ENCODE measurements at regions not wholly inside any gene's neighbourhood (a gene's known extent, or its start where the extent isn't known, plus 50 kb on each side); places are given as distances from the start of the nearest gene placed in this dataset.
A peak's percentile ranks its signal among the peaks of the same experiment; 100 is the strongest.

DNA sequence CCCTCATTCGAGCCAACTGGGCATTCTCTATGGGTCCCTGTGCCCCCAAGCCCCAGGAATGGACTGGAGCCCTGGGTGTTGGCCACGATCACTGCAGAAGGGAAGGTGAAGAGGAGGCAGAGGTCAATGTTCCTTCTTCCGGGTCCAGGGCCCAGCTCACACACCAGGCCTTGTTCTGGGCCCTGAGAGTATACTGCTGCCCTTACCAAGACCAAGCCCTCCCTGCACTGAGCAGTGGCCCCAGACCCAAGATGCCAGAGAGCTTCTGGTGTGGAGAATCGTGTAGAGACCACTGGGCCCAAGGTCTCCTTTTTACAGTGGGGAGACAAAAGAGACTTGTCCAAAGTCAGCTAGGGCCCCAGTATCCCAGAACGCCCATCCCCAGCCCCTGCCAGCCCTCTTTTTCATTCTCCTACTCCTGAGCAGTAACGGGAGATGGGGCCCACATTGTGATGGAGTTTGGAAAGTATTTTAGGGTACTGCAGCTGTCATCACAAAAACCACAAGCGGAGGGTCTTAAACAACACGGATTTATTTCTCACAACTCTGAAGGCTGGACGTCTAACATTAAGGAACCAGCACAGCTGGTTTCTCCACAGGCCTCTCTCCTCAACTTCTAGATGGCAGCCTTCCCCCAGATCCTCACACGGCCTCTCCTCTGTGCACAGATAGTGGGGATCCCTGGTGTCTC lies 79.4 kb downstream of the PDGFA start:
- no peak overlapping the region for H3K4me3 ChIP-seq (ENCODE audit: low read length)
- DNase-seq (peak in 1 of 3 donors; percentile 28), ATAC-seq (no peak)
- no peaks in the 10 kb centered on the region for H3K27me3 ChIP-seq (ENCODE audit: control insufficient read depth, insufficient read depth)
- 87% methylated on average over 10 of the region's 10 CpGs for WGBS
- no peaks in the 10 kb centered on the region for H3K4me1 ChIP-seq (ENCODE audit: control insufficient read depth, insufficient read depth, low read length)
- H3K27ac ChIP-seq (ENCODE audit: low read length), result no peak overlapping the region
- no peaks in the 10 kb centered on the region for H3K9me3 ChIP-seq (ENCODE audit: control insufficient read depth, low read length)
- intact Hi-C loops (cut with DNase I), result no loop called here

DNA sequence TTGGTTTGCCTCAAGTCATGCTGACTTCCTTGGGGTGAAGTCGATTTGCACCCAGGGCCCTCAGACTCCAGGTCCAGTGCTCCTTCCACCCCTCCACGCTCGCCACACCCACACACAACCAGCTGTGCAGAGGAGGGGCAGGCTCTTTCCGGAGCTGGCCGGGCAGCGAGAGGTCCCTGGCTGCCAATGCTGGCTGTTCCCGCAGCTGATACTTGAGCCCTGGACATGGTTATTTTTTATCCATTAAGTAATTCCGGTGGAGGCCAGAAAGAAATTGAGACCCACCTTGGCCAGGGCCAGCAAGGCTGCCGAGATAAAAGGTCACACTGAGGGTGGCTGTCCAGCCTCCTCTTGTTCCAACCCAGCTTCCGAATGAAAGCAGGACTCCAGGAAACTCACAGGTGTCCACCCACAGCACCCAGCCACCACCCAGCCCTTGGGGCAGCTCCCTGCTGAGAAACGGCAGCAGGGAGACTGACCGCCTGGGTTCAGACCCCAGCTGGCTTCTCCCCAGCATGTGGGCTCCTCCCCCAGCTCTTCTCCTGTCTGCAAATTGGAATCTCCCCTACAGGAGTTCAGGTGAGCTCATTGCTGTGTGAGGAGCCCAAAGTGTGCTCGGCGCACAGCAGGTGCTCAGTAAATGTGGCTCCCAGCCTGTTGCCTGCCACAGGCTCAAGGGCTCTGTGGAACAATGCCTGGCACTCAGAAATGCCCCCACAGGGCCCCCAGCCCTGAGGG lies 77.8 kb downstream of the PDGFA start:
- WGBS, result 69% methylated on average over 14 of the region's 14 CpGs
- H3K27ac ChIP-seq (ENCODE audit: low read length), result no peak overlapping the region
- H3K27me3 ChIP-seq (ENCODE audit: control insufficient read depth, insufficient read depth), result no peaks in the 10 kb centered on the region
- no peak overlapping the region for H3K4me3 ChIP-seq (ENCODE audit: low read length)
- DNase-seq, result peak in 1 of 3 donors; percentile 44
- intact Hi-C loops (cut with DNase I), result no loop called here
- no peaks in the 10 kb centered on the region for H3K4me1 ChIP-seq (ENCODE audit: control insufficient read depth, insufficient read depth, low read length)
- no peaks in the 10 kb centered on the region for H3K9me3 ChIP-seq (ENCODE audit: control insufficient read depth, low read length)
- ATAC-seq, result no peak

DNA sequence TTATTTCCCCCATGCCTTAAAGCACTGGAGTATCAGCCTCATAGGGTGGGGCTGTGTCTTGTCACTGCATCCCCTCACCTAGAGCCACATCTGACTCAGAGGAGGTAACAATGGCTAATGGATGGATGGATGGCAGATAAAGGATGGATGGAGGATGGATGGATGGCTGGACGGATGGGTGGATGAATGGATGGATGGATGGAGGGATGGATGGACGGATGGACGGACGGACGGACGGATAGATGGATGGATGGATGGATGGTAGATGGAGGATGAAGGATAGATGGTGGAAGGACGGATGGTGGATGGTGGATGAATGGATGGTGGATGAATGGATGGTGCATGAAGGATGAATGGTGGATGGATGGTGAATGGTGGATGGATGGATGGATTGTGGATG lies 77.2 kb downstream of the PDGFA start:
- intact Hi-C loops (cut with DNase I), result no loop called here
- ATAC-seq (no peak), DNase-seq (peak in 1 of 3 donors; percentile 14)
- Histone ChIP-seq H3K27me3 (ENCODE audit: control insufficient read depth, insufficient read depth) (no peaks in the 10 kb centered on the region), H3K27ac (ENCODE audit: low read length) (no peak overlapping the region), H3K4me1 (ENCODE audit: control insufficient read depth, insufficient read depth, low read length) (no peaks in the 10 kb centered on the region), H3K4me3 (ENCODE audit: low read length) (no peak overlapping the region), H3K9me3 (ENCODE audit: control insufficient read depth, low read length) (no peaks in the 10 kb centered on the region)
- WGBS, result 88% methylated on average over 7 of the region's 7 CpGs

DNA sequence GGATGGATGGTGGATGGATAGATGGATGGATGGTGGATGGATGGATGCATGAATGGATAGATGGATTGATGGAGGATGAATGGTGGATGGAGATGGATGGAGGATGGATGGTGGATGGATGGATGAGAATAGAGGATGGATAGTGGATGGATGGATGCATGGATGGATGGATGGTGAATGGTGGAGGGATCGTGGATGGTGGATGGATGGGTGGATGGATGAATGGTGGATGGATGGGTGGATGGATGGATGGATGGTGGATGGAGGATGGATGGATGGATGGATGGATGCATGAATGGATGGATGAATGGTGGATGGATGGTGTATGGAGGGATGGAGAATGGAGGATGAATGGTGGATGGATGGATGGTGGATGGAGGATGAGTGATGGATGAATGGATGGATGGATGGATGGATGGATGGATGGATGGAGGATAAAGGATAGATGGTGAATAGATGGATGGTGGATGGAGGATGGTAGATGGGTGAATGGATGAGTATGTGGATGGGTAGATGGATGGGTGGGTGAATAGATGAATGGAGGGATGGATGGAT lies 76.3 kb downstream of the PDGFA start:
- intact Hi-C loops (cut with DNase I), result no loop called here
- WGBS, result 93% methylated on average over 1 of the region's 1 CpG
- no peak overlapping the region for H3K4me3 ChIP-seq (ENCODE audit: low read length)
- no peaks in the 10 kb centered on the region for H3K9me3 ChIP-seq (ENCODE audit: control insufficient read depth, low read length)
- ATAC-seq (no peak), DNase-seq (no peak)
- no peaks in the 10 kb centered on the region for H3K27me3 ChIP-seq (ENCODE audit: control insufficient read depth, insufficient read depth)
- H3K4me1 ChIP-seq (ENCODE audit: control insufficient read depth, insufficient read depth, low read length), result no peaks in the 10 kb centered on the region
- no peak overlapping the region for H3K27ac ChIP-seq (ENCODE audit: low read length)

DNA sequence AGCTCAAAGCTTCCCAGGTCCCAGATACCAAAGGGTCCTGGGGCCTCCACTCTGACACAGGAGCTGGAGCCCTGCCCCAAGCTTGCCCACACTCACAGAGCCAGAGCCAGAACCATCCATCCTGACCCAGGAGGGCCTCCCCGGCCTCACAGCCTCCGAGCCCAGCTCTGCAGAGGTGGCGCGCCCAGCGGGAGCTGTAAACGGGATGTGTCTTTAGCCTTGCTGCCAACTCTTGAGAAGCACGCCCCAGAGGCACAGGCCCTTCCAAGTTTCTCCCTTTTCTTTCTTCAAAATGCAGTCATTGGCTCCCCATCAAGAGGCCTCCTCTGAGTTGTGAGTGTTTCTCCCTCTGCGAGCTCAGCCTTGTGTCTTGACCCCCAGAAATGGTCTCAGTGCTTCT lies 75.0 kb downstream of the PDGFA start:
- 71% methylated on average over 8 of the region's 8 CpGs for WGBS
- DNase-seq, result peak; percentile 46 to 75 (median 73)
- no peaks in the 10 kb centered on the region for H3K9me3 ChIP-seq (ENCODE audit: control insufficient read depth, low read length)
- H3K27ac ChIP-seq (ENCODE audit: low read length), result no peak overlapping the region
- no peaks in the 10 kb centered on the region for H3K27me3 ChIP-seq (ENCODE audit: control insufficient read depth, insufficient read depth)
- no peaks in the 10 kb centered on the region for H3K4me1 ChIP-seq (ENCODE audit: control insufficient read depth, insufficient read depth, low read length)
- peak; percentile 34 to 52 for ATAC-seq
- intact Hi-C loops (cut with DNase I), result no loop called here
- H3K4me3 ChIP-seq (ENCODE audit: low read length), result no peak overlapping the region

DNA sequence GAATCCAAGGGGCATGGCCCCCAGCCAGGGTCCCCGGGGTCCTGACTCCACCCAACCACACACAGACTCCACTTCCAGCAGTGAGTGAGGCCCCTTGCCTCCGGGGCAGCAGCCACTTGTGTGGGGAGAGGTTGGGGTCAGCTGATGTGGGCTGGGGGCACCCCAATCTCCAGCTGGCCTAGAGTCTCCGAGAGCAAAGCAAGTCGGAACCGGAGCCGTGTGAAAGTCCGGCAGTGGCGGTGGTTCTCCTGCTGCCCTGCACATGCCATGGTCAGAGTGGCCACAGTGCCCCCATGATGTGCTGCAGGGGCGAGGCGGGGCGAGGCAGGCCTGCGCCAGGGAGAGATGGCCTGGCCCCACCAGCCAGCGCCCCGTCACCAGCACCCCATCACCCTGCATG lies 74.6 kb downstream of the PDGFA start:
- Histone ChIP-seq H3K27me3 (ENCODE audit: control insufficient read depth, insufficient read depth) (no peaks in the 10 kb centered on the region), H3K9me3 (ENCODE audit: control insufficient read depth, low read length) (no peaks in the 10 kb centered on the region), H3K4me1 (ENCODE audit: control insufficient read depth, insufficient read depth, low read length) (no peaks in the 10 kb centered on the region), H3K27ac (ENCODE audit: low read length) (no peak overlapping the region), H3K4me3 (ENCODE audit: low read length) (no peak overlapping the region)
- intact Hi-C loops (cut with DNase I), result no loop called here
- ATAC-seq (peak; percentile 29 to 31), DNase-seq (peak; percentile 3 to 37 (median 29))
- WGBS, result 92% methylated on average over 14 of the region's 14 CpGs

DNA sequence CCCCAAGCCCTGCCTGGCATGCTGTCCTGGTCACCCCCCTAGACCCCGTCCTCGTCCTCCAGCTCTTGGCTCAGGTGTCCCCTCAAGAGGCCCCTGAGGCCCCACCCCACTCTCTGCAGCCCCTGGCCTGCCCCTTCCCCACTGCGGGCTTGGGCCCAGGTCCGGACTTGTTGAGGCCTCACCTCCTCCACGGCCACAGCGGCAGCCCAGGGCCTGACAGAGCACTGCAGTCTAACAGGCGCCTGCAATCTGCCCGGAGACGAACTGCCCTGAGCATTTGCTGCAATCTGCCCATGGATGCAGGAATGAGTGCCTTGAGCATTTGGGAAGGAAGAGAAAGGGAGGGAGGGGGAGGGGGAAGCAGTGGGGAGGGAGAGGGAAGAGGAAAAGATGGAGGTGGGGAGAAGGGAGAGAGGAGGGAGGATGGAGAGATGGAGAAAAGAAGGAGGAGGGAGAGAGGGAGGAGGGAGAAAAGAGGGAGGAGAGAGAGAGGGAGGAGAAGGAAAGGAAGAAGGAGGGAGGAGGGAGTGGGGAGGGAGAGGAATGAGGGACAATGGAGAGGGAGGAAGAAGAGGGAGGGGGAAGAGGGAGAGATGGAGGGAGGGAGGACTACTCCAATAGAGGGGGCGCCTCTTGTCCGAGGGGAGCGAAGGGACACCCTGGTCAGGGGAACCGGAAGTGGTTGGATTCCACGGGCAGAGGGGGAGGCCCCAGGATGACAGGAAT lies 73.9 kb downstream of the PDGFA start:
- intact Hi-C loops (cut with DNase I), result no loop called here
- Histone ChIP-seq H3K4me1 (ENCODE audit: control insufficient read depth, insufficient read depth, low read length) (no peaks in the 10 kb centered on the region), H3K9me3 (ENCODE audit: control insufficient read depth, low read length) (no peaks in the 10 kb centered on the region), H3K4me3 (ENCODE audit: low read length) (no peak overlapping the region), H3K27ac (ENCODE audit: low read length) (no peak overlapping the region), H3K27me3 (ENCODE audit: control insufficient read depth, insufficient read depth) (no peaks in the 10 kb centered on the region)
- DNase-seq (peak in 2 of 3 donors; percentile 6 to 57), ATAC-seq (peak; percentile 13 to 36)
- 66% methylated on average over 14 of the region's 14 CpGs for WGBS

DNA sequence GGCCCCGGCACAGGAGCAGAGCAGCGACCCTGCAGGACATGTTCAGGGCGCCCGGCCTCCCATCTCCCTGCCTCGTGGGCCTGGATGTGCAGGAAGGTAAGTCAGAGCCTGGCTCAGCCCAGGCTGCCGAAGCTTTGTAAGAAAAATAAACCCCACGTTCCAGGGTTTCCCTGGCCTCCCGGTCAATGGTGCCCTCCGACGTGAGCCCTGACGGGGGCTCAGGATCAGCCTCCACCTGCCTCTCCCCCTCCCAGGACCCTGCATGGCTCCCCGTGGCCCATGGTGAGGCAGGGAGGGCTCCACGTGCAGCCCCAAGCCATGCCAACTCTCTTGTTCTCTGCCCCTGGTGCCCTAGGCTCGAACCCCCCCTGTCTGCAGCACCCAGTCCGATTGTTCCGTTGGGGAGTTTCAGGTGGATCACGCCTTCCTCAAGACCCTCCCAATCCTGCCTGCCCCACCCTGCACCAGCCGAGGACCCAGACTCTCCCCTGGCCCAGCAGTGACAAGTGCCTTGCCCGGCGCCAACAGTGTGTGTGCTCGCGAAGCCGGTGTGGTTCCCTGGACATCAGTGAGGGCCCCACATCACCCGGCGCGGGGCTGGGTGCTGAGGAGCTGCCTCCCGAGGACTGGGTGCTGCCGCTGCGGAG lies 73.2 kb downstream of the PDGFA start:
- no peaks in the 10 kb centered on the region for H3K27me3 ChIP-seq (ENCODE audit: control insufficient read depth, insufficient read depth)
- H3K9me3 ChIP-seq (ENCODE audit: control insufficient read depth, low read length), result no peaks in the 10 kb centered on the region
- WGBS, result 85% methylated on average over 29 of the region's 29 CpGs
- peak in 2 of 3 donors; percentile 8 to 44 for DNase-seq
- intact Hi-C loops (cut with DNase I), result no loop called here
- no peaks in the 10 kb centered on the region for H3K4me1 ChIP-seq (ENCODE audit: control insufficient read depth, insufficient read depth, low read length)
- no peak overlapping the region for H3K4me3 ChIP-seq (ENCODE audit: low read length)
- ATAC-seq, result no peak
- H3K27ac ChIP-seq (ENCODE audit: low read length), result no peak overlapping the region

Data from right cardiac atrium (tissue), 5 donors.